ENCODE measurements at regions not wholly inside any gene's neighbourhood (a gene's known extent, or its start where the extent isn't known, plus 50 kb on each side); places are given as distances from the start of the nearest gene placed in this dataset.
A peak's percentile ranks its signal among the peaks of the same experiment; 100 is the strongest.

DNA sequence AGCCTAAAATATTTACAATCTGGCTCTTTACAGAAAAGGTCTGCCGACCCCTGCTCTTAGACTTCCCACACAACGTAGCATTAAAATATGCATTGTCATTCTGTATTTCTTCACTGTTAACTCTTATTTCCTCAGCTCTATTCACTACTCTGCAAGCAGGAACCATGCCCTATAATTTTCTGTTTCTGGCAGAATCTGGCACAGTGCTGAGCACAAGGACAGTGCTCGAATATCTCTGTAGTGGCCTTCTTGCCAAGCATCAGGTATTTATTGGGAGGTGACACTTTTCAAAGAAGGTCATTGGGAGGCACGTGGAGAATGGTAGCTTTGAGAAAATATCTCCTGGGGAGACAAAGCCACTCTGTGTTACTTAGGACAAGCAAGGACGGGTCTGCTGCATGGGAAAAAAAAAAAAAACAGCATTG is 77.9 kb downstream of the PSMG1 start:
- no peaks in the 10 kb centered on the region for H3K36me3 ChIP-seq
- no peaks in the 10 kb centered on the region for H3K27me3 ChIP-seq
- H3K4me1 ChIP-seq = peaks cover 4% of the 10 kb centered on the region
- TF ChIP-seq, protein P1, sequence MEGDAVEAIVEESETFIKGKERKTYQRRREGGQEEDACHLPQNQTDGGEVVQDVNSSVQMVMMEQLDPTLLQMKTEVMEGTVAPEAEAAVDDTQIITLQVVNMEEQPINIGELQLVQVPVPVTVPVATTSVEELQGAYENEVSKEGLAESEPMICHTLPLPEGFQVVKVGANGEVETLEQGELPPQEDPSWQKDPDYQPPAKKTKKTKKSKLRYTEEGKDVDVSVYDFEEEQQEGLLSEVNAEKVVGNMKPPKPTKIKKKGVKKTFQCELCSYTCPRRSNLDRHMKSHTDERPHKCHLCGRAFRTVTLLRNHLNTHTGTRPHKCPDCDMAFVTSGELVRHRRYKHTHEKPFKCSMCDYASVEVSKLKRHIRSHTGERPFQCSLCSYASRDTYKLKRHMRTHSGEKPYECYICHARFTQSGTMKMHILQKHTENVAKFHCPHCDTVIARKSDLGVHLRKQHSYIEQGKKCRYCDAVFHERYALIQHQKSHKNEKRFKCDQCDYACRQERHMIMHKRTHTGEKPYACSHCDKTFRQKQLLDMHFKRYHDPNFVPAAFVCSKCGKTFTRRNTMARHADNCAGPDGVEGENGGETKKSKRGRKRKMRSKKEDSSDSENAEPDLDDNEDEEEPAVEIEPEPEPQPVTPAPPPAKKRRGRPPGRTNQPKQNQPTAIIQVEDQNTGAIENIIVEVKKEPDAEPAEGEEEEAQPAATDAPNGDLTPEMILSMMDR (IDR thresholded peaks at IDR 0.05) = no peak
- peak; percentile 68 for ATAC-seq
- no peaks in the 10 kb centered on the region for H3K9me3 ChIP-seq
- DNase-seq = no peak
- H3K4me3 ChIP-seq = no peak overlapping the region
- intact Hi-C loops (cut with DNase I) = no loop called here
- H3K27ac ChIP-seq = peak overlapping the region; percentile 60

DNA sequence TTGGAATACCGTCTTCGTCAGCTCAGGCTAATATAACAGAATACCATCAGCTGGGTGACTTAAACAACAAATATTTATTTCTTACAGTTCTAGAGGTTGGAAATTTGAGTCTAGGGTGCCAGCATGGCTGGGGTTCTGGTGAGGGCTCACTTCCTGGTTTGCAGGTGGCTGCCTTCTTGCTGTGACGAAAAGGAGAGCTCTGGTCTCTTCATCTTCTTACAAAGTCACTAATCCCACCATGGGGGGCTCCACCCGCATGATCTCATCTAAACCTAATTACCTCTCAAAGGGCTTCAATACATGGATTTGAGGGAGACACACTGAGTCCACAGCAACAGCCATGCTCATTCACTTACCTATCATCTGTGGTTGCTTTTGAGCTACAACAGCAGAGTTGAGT is 78.3 kb downstream of the PSMG1 start:
- intact Hi-C loops (cut with DNase I) = no loop called here
- H3K27ac ChIP-seq = peak overlapping the region; percentile 60
- no peak for DNase-seq

DNA sequence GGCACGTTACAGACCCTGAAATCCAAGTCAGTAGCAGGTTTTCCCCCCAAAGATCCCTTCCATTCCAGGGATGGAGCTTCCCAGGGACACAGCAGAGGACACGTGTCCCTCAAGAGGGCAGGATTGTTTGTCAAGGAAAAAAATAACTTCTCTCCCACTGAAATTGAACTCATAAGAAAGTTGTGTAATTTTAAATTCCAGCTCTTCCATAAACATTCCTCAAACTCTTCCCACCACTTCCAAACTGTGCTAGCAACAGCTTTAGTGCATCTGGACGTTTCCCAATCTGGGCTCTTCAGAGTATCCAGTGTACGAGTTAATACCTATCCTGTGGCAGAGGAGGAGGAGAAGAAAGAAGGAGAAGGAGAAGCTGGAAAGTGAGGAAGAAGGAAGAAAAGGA is 79.6 kb downstream of the PSMG1 start:
- Histone ChIP-seq H3K36me3 (no peaks in the 10 kb centered on the region), H3K9me3 (no peaks in the 10 kb centered on the region), H3K4me1 (peaks cover 7% of the 10 kb centered on the region), H3K27me3 (no peaks in the 10 kb centered on the region), H3K4me3 (no peak overlapping the region), H3K27ac (no peak overlapping the region)
- TF ChIP-seq, protein P1 (IDR thresholded peaks at IDR 0.05) = no peak
- DNase-seq = no peak
- ATAC-seq = no peak
- intact Hi-C loops (cut with DNase I) = no loop called here

More for the DNA sequence above, 78.3 kb downstream of the PSMG1 start:
- no peaks in the 10 kb centered on the region for H3K36me3 ChIP-seq
- H3K27me3 ChIP-seq = no peaks in the 10 kb centered on the region
- H3K9me3 ChIP-seq = no peaks in the 10 kb centered on the region
- peaks cover 4% of the 10 kb centered on the region for H3K4me1 ChIP-seq
- H3K4me3 ChIP-seq = no peak overlapping the region
- no peak for ATAC-seq
- TF ChIP-seq, protein P1 (IDR thresholded peaks at IDR 0.05) = no peak

DNA sequence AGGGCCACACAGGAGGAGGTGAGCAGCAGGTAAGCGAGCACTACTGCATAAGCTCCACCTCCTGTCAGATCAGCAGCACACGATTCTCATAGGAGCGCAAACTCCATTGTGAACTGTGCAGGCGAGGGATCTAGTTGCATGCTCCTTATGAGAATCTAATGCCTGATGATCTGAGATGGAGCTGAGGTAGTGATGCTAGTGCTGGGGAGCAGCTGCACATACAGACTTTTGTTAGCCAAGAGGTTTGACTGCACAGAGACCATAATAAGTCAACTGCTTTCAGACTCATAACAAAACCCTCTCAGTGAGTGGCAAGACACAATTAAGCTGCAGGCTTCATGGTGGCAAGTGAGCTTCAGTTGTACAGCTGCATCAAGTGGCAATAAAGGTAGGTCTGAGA is 83.4 kb downstream of the PSMG1 start:
- ATAC-seq (no peak), DNase-seq (no peak)
- intact Hi-C loops (cut with DNase I) = no loop called here
- no peak overlapping the region for H3K27ac ChIP-seq
- TF ChIP-seq, protein P1 (IDR thresholded peaks at IDR 0.05) = no peak
- no peaks in the 10 kb centered on the region for H3K9me3 ChIP-seq
- H3K4me3 ChIP-seq = no peak overlapping the region
- no peaks in the 10 kb centered on the region for H3K36me3 ChIP-seq
- H3K4me1 ChIP-seq = peaks cover 24% of the 10 kb centered on the region
- no peaks in the 10 kb centered on the region for H3K27me3 ChIP-seq

DNA sequence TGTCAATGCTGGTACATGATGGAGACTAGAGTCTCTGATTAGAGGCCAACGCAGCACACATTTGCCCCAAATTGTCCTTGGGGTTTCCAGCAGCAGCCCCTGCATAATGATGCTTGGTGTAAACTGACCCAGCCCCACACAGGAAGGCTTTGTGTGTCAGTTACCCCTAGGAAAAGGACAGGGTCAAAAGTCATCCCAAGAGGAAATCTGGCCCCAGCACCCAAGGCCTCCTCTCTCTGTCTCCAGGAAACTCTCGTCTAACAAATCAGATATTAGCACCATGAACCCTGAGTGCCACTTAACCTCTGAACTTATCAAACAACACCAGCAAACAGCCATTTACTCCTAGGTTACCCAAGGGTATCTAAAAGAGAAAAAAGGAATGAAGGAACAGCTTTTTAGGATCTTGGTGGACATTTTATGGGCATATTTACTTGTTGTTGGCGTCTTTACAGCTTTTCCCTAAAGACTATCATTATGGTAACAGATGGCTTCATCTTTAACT is 84.5 kb downstream of the PSMG1 start:
- Histone ChIP-seq H3K4me3 (no peak overlapping the region), H3K4me1 (peaks cover 23% of the 10 kb centered on the region), H3K9me3 (no peaks in the 10 kb centered on the region), H3K27me3 (no peaks in the 10 kb centered on the region), H3K36me3 (no peaks in the 10 kb centered on the region), H3K27ac (no peak overlapping the region)
- no peak for ATAC-seq
- intact Hi-C loops (cut with DNase I) = no loop called here
- TF ChIP-seq, protein P1 (IDR thresholded peaks at IDR 0.05) = no peak
- no peak for DNase-seq

DNA sequence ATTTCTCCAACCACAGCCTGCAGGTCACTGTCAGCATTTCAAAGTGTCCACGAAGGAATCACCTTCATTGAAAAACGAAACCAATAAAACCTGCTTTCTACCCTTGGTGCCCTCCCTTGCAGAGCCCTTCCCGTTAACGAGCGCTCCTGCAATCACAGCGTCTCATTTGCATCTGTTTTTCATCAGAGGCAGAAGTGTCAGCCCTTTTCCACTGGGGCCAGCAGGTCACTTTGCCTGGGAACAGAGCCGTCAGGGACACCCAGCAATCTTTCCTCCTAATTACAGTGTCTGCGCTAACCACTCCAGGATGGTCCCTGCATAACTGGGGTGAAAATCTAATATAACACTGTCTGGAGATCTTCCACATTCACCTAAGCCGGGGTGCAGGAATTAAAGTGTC is 85.3 kb downstream of the PSMG1 start:
- ATAC-seq = no peak

More for the DNA sequence above, 85.3 kb downstream of the PSMG1 start:
- H3K4me3 ChIP-seq = no peak overlapping the region
- H3K27me3 ChIP-seq = no peaks in the 10 kb centered on the region
- H3K9me3 ChIP-seq = no peaks in the 10 kb centered on the region
- DNase-seq = no peak
- peaks cover 27% of the 10 kb centered on the region for H3K4me1 ChIP-seq
- TF ChIP-seq, protein P1 (IDR thresholded peaks at IDR 0.05) = no peak
- intact Hi-C loops (cut with DNase I) = no loop called here
- H3K36me3 ChIP-seq = no peaks in the 10 kb centered on the region
- H3K27ac ChIP-seq = peak overlapping the region; percentile 78

Data from upper lobe of right lung (tissue), 1 donor.